ENCODE measurements at regions not wholly inside any gene's neighbourhood (a gene's known extent, or its start where the extent isn't known, plus 50 kb on each side); places are given as distances from the start of the nearest gene placed in this dataset.
A peak's percentile ranks its signal among the peaks of the same experiment; 100 is the strongest.
"Not testable (repeated sequence)": the region's sequence is repeated elsewhere in the genome, so short reads cannot be mapped to it uniquely, and the experiment has no call there.

- H3K4me3 Mint-ChIP-seq: no peak overlapping the region
Observed at GRCh38 chrX:66760651-66761050, 121.8 kb upstream of the EDA2R start.

GRCh38 chrX:66756717-66757116 is 117.8 kb upstream of the EDA2R start:
- H3K9me3 Mint-ChIP-seq: peaks cover 7% of the 10 kb centered on the region
- H3K4me1 Mint-ChIP-seq: no peaks in the 10 kb centered on the region
- no peaks in the 10 kb centered on the region for H3K36me3 Mint-ChIP-seq (ENCODE audit: low read depth)
- no peaks in the 10 kb centered on the region for H3K27me3 Mint-ChIP-seq (ENCODE audit: low read depth)
- no peak overlapping the region for H3K4me3 Mint-ChIP-seq
- TF ChIP-seq CTCF (IDR thresholded peaks at IDR 0.05; ENCODE audit: unreplicated experiment in 3 of 3): no peak
- no peak overlapping the region for H3K27ac Mint-ChIP-seq

More at GRCh38 chrX:66760651-66761050, 121.8 kb upstream of the EDA2R start:
- H3K36me3 Mint-ChIP-seq (ENCODE audit: low read depth): no peaks in the 10 kb centered on the region
- no peak overlapping the region for H3K27ac Mint-ChIP-seq
- no peaks in the 10 kb centered on the region for H3K27me3 Mint-ChIP-seq (ENCODE audit: low read depth)
- TF ChIP-seq CTCF (IDR thresholded peaks at IDR 0.05; ENCODE audit: unreplicated experiment in 3 of 3): peak in 2 of 3 experiments; percentile 15 to 18
- H3K4me1 Mint-ChIP-seq: no peaks in the 10 kb centered on the region
- H3K9me3 Mint-ChIP-seq: peaks cover 8% of the 10 kb centered on the region

- H3K27ac Mint-ChIP-seq: no peak overlapping the region
- H3K36me3 Mint-ChIP-seq (ENCODE audit: low read depth): no peaks in the 10 kb centered on the region
- H3K4me3 Mint-ChIP-seq: no peak overlapping the region
- H3K4me1 Mint-ChIP-seq: no peaks in the 10 kb centered on the region
- peaks cover 21% of the 10 kb centered on the region for H3K9me3 Mint-ChIP-seq
- H3K27me3 Mint-ChIP-seq (ENCODE audit: low read depth): no peaks in the 10 kb centered on the region
- TF ChIP-seq CTCF (IDR thresholded peaks at IDR 0.05; ENCODE audit: unreplicated experiment in 3 of 3): no peak
Observed at GRCh38 chrX:66751136-66751782, 112.4 kb upstream of the EDA2R start.

GRCh38 chrX:66744519-66744918 is 105.6 kb upstream of the EDA2R start:
- not testable (repeated sequence) for H3K27ac Mint-ChIP-seq; H3K36me3 Mint-ChIP-seq (ENCODE audit: low read depth); H3K27me3 Mint-ChIP-seq (ENCODE audit: low read depth); H3K4me3 Mint-ChIP-seq; H3K4me1 Mint-ChIP-seq
- peaks cover 40% of the 10 kb centered on the region for H3K9me3 Mint-ChIP-seq

- Mint-ChIP-seq H3K9me3 (peaks cover 2% of the 10 kb centered on the region), H3K27me3 (ENCODE audit: low read depth) (no peaks in the 10 kb centered on the region), H3K4me1 (no peaks in the 10 kb centered on the region), H3K4me3 (no peak overlapping the region), H3K36me3 (ENCODE audit: low read depth) (no peaks in the 10 kb centered on the region), H3K27ac (peak overlapping the region in 1 of 3 experiments; percentile 22)
- no peak for TF ChIP-seq CTCF (IDR thresholded peaks at IDR 0.05; ENCODE audit: unreplicated experiment in 3 of 3)
Observed at GRCh38 chrX:66731398-66731797, 92.5 kb upstream of the EDA2R start.

GRCh38 chrX:66728818-66729271 is 90.0 kb upstream of the EDA2R start:
- Mint-ChIP-seq H3K36me3 (ENCODE audit: low read depth) (no peaks in the 10 kb centered on the region), H3K4me3 (peak overlapping the region; percentile 92 to 95 (median 94)), H3K27me3 (ENCODE audit: low read depth) (no peaks in the 10 kb centered on the region), H3K9me3 (peaks cover 7% of the 10 kb centered on the region), H3K27ac (peak overlapping the region; percentile 60 to 92 (median 64)), H3K4me1 (no peaks in the 10 kb centered on the region)
- TF ChIP-seq CTCF (IDR thresholded peaks at IDR 0.05; ENCODE audit: unreplicated experiment in 3 of 3): peak; percentile 68 to 81 (median 74)
